ENCODE measurements at regions not wholly inside any gene's neighbourhood (a gene's known extent, or its start where the extent isn't known, plus 50 kb on each side); places are given as distances from the start of the nearest gene placed in this dataset.

- TF ChIP-seq NFIC (IDR thresholded peaks at IDR 0.05; ENCODE audit: borderline replicate concordance), result no peak
- TF ChIP-seq POLR2AphosphoS5 (IDR thresholded peaks at IDR 0.05; ENCODE audit: low read depth, low read length), result no peak
- no peak for TF ChIP-seq CTCF (IDR thresholded peaks at IDR 0.05)
- no peak for TF ChIP-seq YY1 (IDR thresholded peaks at IDR 0.05; ENCODE audit: low read depth)
- TF ChIP-seq, protein P1, sequence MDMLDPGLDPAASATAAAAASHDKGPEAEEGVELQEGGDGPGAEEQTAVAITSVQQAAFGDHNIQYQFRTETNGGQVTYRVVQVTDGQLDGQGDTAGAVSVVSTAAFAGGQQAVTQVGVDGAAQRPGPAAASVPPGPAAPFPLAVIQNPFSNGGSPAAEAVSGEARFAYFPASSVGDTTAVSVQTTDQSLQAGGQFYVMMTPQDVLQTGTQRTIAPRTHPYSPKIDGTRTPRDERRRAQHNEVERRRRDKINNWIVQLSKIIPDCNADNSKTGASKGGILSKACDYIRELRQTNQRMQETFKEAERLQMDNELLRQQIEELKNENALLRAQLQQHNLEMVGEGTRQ (IDR thresholded peaks at IDR 0.05; ENCODE audit: borderline replicate concordance, low read depth, low read length), result no peak
- TF ChIP-seq JUND (IDR thresholded peaks at IDR 0.05), result no peak
- no peak for TF ChIP-seq SIN3A (IDR thresholded peaks at IDR 0.05; ENCODE audit: borderline replicate concordance, low read depth, low read length)
- TF ChIP-seq TAF1 (IDR thresholded peaks at IDR 0.05; ENCODE audit: borderline replicate concordance, low read depth, low read length), result no peak
- TF ChIP-seq RAD21 (IDR thresholded peaks at IDR 0.05; ENCODE audit: low read length), result no peak
- TF ChIP-seq RCOR1 (IDR thresholded peaks at IDR 0.05; ENCODE audit: low read length), result no peak
- TF ChIP-seq GATA2 (CRISPR knock-in tag; IDR thresholded peaks at IDR 0.05), result no peak
- no peak for TF ChIP-seq RFX5 (IDR thresholded peaks at IDR 0.05; ENCODE audit: low read length)
- TF ChIP-seq TCF12 (IDR thresholded peaks at IDR 0.05), result no peak
Measured at GRCh38 chr15:38824719-38825118, 260.1 kb upstream of the RASGRP1 start.

Measured in SK-N-SH (cell line).